Body of pancreas (tissue), 4 donors: ENCODE measurements at regions not wholly inside any gene's neighbourhood (a gene's known extent, or its start where the extent isn't known, plus 50 kb on each side); places are given as distances from the start of the nearest gene placed in this dataset.

Source experiments
- CTCF ChIP-seq, 7 experiments: fragments of 450-650 bp in 4 of 7; fragments of 200-600 bp in 3 of 7; sonication (generic) in 3 of 7; IDR thresholded peaks; one replicate each; pipeline ENCODE4 v1.5.1; 2016 to 2019; ENCODE audit warnings: antibody characterized with exemption in 7 of 7
- POLR2A ChIP-seq, 3 donors: fragments of 450-650 bp; IDR thresholded peaks; one replicate each; pipeline ENCODE4 v1.6.1; 2016; ENCODE audit warnings: antibody characterized with exemption in 3 of 3, mild to moderate bottlenecking in 2 of 3

DNA sequence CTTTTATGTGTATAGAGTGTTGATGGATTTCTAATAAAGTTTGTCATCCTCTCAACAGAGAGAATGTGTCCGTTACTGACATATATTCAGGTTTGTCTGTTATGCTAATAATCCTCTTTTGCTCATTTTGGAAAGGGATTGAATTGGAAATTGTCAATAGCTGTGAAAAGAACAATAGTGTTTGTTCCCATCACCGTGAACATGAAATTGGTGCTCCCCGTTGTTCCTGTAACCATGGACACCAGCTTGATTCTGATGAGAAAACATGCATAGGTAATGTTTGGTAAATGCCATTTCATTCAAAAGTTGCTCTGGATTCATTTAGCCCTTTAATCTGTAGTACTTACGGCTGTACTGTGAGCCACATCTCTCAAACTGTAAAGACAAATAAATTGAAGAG is 707.0 kb upstream of the GOLIM4 start:
- TF ChIP-seq CTCF (IDR thresholded peaks at IDR 0.05) (no peak), POLR2A (IDR thresholded peaks at IDR 0.05) (no peak)
